HepG2 (cell line): ENCODE measurements at regions not wholly inside any gene's neighbourhood (a gene's known extent, or its start where the extent isn't known, plus 50 kb on each side); places are given as distances from the start of the nearest gene placed in this dataset.

Experiments
- ATAC-seq: fragments of 200-7000 bp; cut with Tn5 transposase; 3 replicates; pipeline ENCODE4 v1.9.1; 2020; ENCODE audit warnings: mild to moderate bottlenecking, moderate library complexity
- BruUV-seq: library from RNA; stranded (reverse); fragments of 400-500 nt; replicated peaks from 2 replicates; lab custom pipeline; 2021; lab: Mats Ljungman, UMichigan
- CTCF ChIA-PET: fragments of 300-600 bp; formaldehyde crosslinking; extraction: SDS; loops from one replicate; lab custom pipeline; 2021; ENCODE audit warnings: low total read pairs, inconsistent platforms, low intra/inter-chr PET ratio; lab: Yijun Ruan, JAX
- POLR2A ChIA-PET: fragments of 350-600 bp; sonication (Branson Sonifier 250); formaldehyde crosslinking; loops from one replicate; lab custom pipeline; 2020; ENCODE audit warnings: antibody characterized with exemption, inconsistent platforms; lab: Yijun Ruan, JAX
- DNase-seq: peaks from one replicate; pipeline ENCODE4 v3.0.0-alpha.2; 2015; ENCODE audit warnings: low spot score
- FAIRE-seq: peaks from 3 replicates; lab custom pipeline; 2011; peaks lifted over from hg19 to GRCh38; lab: Jason Lieb, UNC
- H2AFZ ChIP-seq: one replicate; pipeline ENCODE4 v1.6.1; 2011; ENCODE audit warnings: low read length, inconsistent platforms
- H3K27ac ChIP-seq: fragments of 300-600 bp; 3 replicates; pipeline ENCODE4 v1.8.0; 2011; ENCODE audit warnings: mixed run types, mild to moderate bottlenecking, mixed read lengths, low read length, inconsistent platforms; ENCODE audit not compliant: insufficient read depth; ENCODE audit errors: extremely low read length
- H3K27me3 ChIP-seq, 2 experiments: fragments of 200-600 bp in 1 of 2; 2 replicates in 1 of 2; 3 replicates in 1 of 2; pipeline versions ENCODE4 v1.6.0 to v1.8.0; 2011; ENCODE audit warnings: low read length in 2 of 2, mild to moderate bottlenecking in 2 of 2, moderate library complexity in 2 of 2, inconsistent platforms in 1 of 2; ENCODE audit not compliant: insufficient read depth in 2 of 2, control insufficient read depth in 1 of 2
- H3K36me3 ChIP-seq, 2 experiments: fragments of 200-600 bp in 1 of 2; replicated peaks in 1 of 2; 2 replicates in 1 of 2; 3 replicates in 1 of 2; pipeline versions ENCODE4 v1.5.1 to v1.8.0; 2011; ENCODE audit warnings: low read length in 2 of 2, inconsistent platforms in 1 of 2; ENCODE audit not compliant: insufficient read depth in 2 of 2, control insufficient read depth in 1 of 2
- H3K4me1 ChIP-seq: 2 replicates; pipeline ENCODE4 v1.5.1; 2012; ENCODE audit warnings: low read length, inconsistent platforms; ENCODE audit not compliant: insufficient read depth
- H3K4me2 ChIP-seq: 2 replicates; pipeline ENCODE4 v1.6.0; 2011; ENCODE audit warnings: low read depth, low read length, inconsistent platforms
- H3K4me3 ChIP-seq, 3 experiments: fragments of 200-600 bp in 1 of 3; sonication (generic), shearing (Covaris generic) in 1 of 3; replicated peaks in 1 of 3; 2 replicates each; pipeline ENCODE4 v1.5.1; 2011 to 2016; ENCODE audit warnings: low read length in 3 of 3, inconsistent platforms in 2 of 3, low read depth in 2 of 3, mild to moderate bottlenecking in 2 of 3, control low read depth in 1 of 3, mixed read lengths in 1 of 3; ENCODE audit not compliant: insufficient read depth in 1 of 3
- H3K79me2 ChIP-seq: one replicate; pipeline ENCODE4 v1.6.1; 2011; ENCODE audit warnings: low read length, inconsistent platforms; ENCODE audit not compliant: insufficient read depth
- H3K9ac ChIP-seq: 2 replicates; pipeline ENCODE4 v1.6.0; 2011; ENCODE audit warnings: mild to moderate bottlenecking, low read depth, low read length, inconsistent platforms; ENCODE audit not compliant: insufficient read depth
- H3K9me3 ChIP-seq: 2 replicates; pipeline ENCODE4 v1.5.1; 2012; ENCODE audit warnings: mild to moderate bottlenecking, low read length
- H4K20me1 ChIP-seq: 2 replicates; pipeline ENCODE4 v1.6.0; 2011; ENCODE audit warnings: inconsistent platforms, mild to moderate bottlenecking, low read length, moderate library complexity; ENCODE audit not compliant: insufficient read depth
- CEBPB ChIP-seq: IDR thresholded peaks from 2 replicates; pipeline ENCODE4 v1.6.1; 2011; ENCODE audit warnings: low read depth, low read length, improper control_type of control experiment, borderline replicate concordance
- EZH2 ChIP-seq: conservative IDR thresholded peaks from 2 replicates; pipeline ENCODE4 v1.6.1; 2012; ENCODE audit warnings: mild to moderate bottlenecking, low read depth, low read length, moderate library complexity
- GABPA ChIP-seq, 2 experiments: IDR thresholded peaks; 2 replicates each; pipeline ENCODE4 v1.6.1; 2011 to 2016; ENCODE audit warnings: low read depth in 2 of 2, low read length in 1 of 2, missing biosample characterization in 1 of 2, missing genetic modification characterization in 1 of 2
- MTA3 ChIP-seq: sonication (generic); formaldehyde crosslinking; IDR thresholded peaks from 2 replicates; pipeline ENCODE4 v1.4.0; 2020; ENCODE audit warnings: missing genetic modification reagents
- NFAT5 ChIP-seq: sonication (generic); formaldehyde crosslinking; IDR thresholded peaks from 2 replicates; pipeline ENCODE4 v1.4.0; 2020; ENCODE audit warnings: missing genetic modification reagents
- PAWR ChIP-seq: sonication (generic); formaldehyde crosslinking; IDR thresholded peaks from 2 replicates; pipeline ENCODE4 v1.4.0; 2020; ENCODE audit warnings: missing genetic modification reagents, mild to moderate bottlenecking, borderline replicate concordance
- PBX3 ChIP-seq: sonication (generic); formaldehyde crosslinking; IDR thresholded peaks from 2 replicates; pipeline ENCODE4 v1.8.1; 2023; ENCODE audit warnings: missing genetic modification reagents, inconsistent platforms, borderline replicate concordance
- TBX3 ChIP-seq: fragments of 450-650 bp; IDR thresholded peaks from 2 replicates; pipeline ENCODE4 v1.6.1; 2017; ENCODE audit warnings: antibody characterized with exemption, mild to moderate bottlenecking, inconsistent platforms, borderline replicate concordance
- ZNF382 ChIP-seq: sonication (generic); formaldehyde crosslinking; IDR thresholded peaks from 2 replicates; pipeline ENCODE4 v1.5.0; 2020; ENCODE audit warnings: missing genetic modification reagents, mild to moderate bottlenecking, borderline replicate concordance
- ZNF460 ChIP-seq: sonication (generic); formaldehyde crosslinking; IDR thresholded peaks from 2 replicates; pipeline ENCODE4 v1.5.1; 2020; ENCODE audit warnings: missing genetic modification reagents, mild to moderate bottlenecking, borderline replicate concordance
- ZNF580 ChIP-seq: IDR thresholded peaks from 2 replicates; pipeline ENCODE4 v1.6.1; 2016; ENCODE audit warnings: low read depth, borderline replicate concordance
- ZNF747 ChIP-seq: sonication (generic); formaldehyde crosslinking; IDR thresholded peaks from 2 replicates; pipeline ENCODE4 v1.8.1; 2023; ENCODE audit warnings: missing genetic modification reagents, mild to moderate bottlenecking, borderline replicate concordance
- WGBS: methylation state at CpG from one replicate; pipeline ENCODE4 v1.1.6; 2017; ENCODE audit warnings: low lambda C conversion rate; 5-methylcytosine and 5-hydroxymethylcytosine counted together
- in situ Hi-C: cut with HindIII; loops from 2 replicates; pipeline ENCODE4 v1.10.0; 2017; ENCODE audit warnings: low pct_unique_long_range_greater_than_20kb; ENCODE audit not compliant: extremely low pct_ligation_motif_present
- intact Hi-C: fragments of 100-400 bp; cut with micrococcal nuclease; formaldehyde crosslinking; loops from one replicate; pipeline ENCODE4 v1.10.0; 2022; ENCODE audit not compliant: unreplicated experiment

- CTCF ChIA-PET, result no interaction called here
- DNase-seq (no peak), FAIRE-seq (no peak), ATAC-seq (no peak)
- Histone ChIP-seq H3K27me3 (no peaks in the 10 kb centered on the region), H3K4me3 (no peak overlapping the region), H2AFZ (no peak overlapping the region), H3K79me2 (no peaks in the 10 kb centered on the region), H3K36me3 (no peaks in the 10 kb centered on the region), H3K9ac (no peak overlapping the region), H3K4me1 (no peaks in the 10 kb centered on the region), H3K4me2 (no peak overlapping the region), H3K9me3 (no peaks in the 10 kb centered on the region), H3K27ac (no peak overlapping the region), H4K20me1 (no peaks in the 10 kb centered on the region)
- in situ Hi-C loops (no loop called here), intact Hi-C loops (no loop called here)
- POLR2A ChIA-PET, result no interaction called here
- no TSS peak for BruUV-seq
- WGBS, result 21% methylated on average over 5 of the region's 5 CpGs
- TF ChIP-seq ZNF460 (CRISPR knock-in tag) (no peak), ZNF580 (CRISPR knock-in tag) (no peak), ZNF382 (CRISPR knock-in tag) (no peak)
Observed at GRCh38 chr3:17967111-17967510, 224.7 kb upstream of the TBC1D5 start.

GRCh38 chr3:17965331-17965730 lies 222.9 kb upstream of the TBC1D5 start:
- Histone ChIP-seq H3K36me3 (no peaks in the 10 kb centered on the region), H3K4me3 (no peak overlapping the region), H4K20me1 (no peaks in the 10 kb centered on the region), H3K4me1 (no peaks in the 10 kb centered on the region), H3K4me2 (no peak overlapping the region), H3K27ac (no peak overlapping the region), H2AFZ (no peak overlapping the region), H3K9ac (no peak overlapping the region), H3K79me2 (no peaks in the 10 kb centered on the region), H3K9me3 (no peaks in the 10 kb centered on the region), H3K27me3 (no peaks in the 10 kb centered on the region)
- WGBS, result 54% methylated on average over 1 of the region's 1 CpG
- no TSS peak for BruUV-seq
- CTCF ChIA-PET, result no interaction called here
- ATAC-seq (no peak), DNase-seq (no peak), FAIRE-seq (no peak)
- POLR2A ChIA-PET, result no interaction called here
- intact Hi-C loops (no loop called here), in situ Hi-C loops (no loop called here)
- TF ChIP-seq PBX3 (no peak), GABPA (IDR thresholded peaks at IDR 0.05; ENCODE audit: low read depth, low read length) (no peak), GABPA (CRISPR knock-in tag; IDR thresholded peaks at IDR 0.05; ENCODE audit: low read depth) (no peak), PAWR (no peak), ZNF747 (CRISPR knock-in tag) (no peak), CEBPB (no peak), MTA3 (CRISPR knock-in tag) (no peak), TBX3 (no peak), EZH2 (no peak), NFAT5 (CRISPR knock-in tag) (no peak)
